OCI-LY3 (cell line): ENCODE measurements at regions not wholly inside any gene's neighbourhood (a gene's known extent, or its start where the extent isn't known, plus 50 kb on each side); places are given as distances from the start of the nearest gene placed in this dataset.

Source experiments
- H2AFZ ChIP-seq: fragments of 200-600, 300-600 bp; shearing (Covaris generic); 2 replicates; pipeline ENCODE4 v1.6.0; 2014; ENCODE audit warnings: antibody characterized with exemption, low read depth, low read length
- H3K27ac ChIP-seq: fragments of 200-600, 300-600 bp; sonication (generic); 2 replicates; pipeline ENCODE4 v1.5.1; 2014; ENCODE audit warnings: mild to moderate bottlenecking, low read length, moderate library complexity, mixed read lengths
- H3K27me3 ChIP-seq: fragments of 200-600, 300-600 bp; sonication (generic); 2 replicates; pipeline ENCODE4 v1.6.1; 2014; ENCODE audit warnings: low read depth, low read length, mixed read lengths
- H3K36me3 ChIP-seq: fragments of 200-600, 300-600 bp; sonication (generic); replicated peaks from 2 replicates; pipeline ENCODE3; 2014; ENCODE audit warnings: low read depth, low read length, mixed read lengths
- H3K4me1 ChIP-seq: fragments of 300-600, 200-600 bp; sonication (generic); 2 replicates; pipeline ENCODE4 v1.6.1; 2014; ENCODE audit warnings: low read length, mixed read lengths
- H3K4me2 ChIP-seq: fragments of 200-600, 300-600 bp; sonication (generic); 2 replicates; pipeline ENCODE4 v1.6.1; 2014; ENCODE audit warnings: low read length, mixed read lengths
- H3K4me3 ChIP-seq: fragments of 300-600, 200-600 bp; sonication (generic); 2 replicates; pipeline ENCODE4 v1.5.1; 2014; ENCODE audit warnings: antibody characterized with exemption, mild to moderate bottlenecking, low read length, moderate library complexity
- H3K79me2 ChIP-seq: fragments of 300-600, 200-600 bp; shearing (Covaris generic); 2 replicates; pipeline ENCODE4 v1.6.1; 2014; ENCODE audit warnings: mild to moderate bottlenecking, low read length, mixed read lengths
- H3K9ac ChIP-seq: fragments of 300-600, 200-600 bp; shearing (Covaris generic); 2 replicates; pipeline ENCODE4 v1.6.0; 2014; ENCODE audit warnings: mild to moderate bottlenecking, low read length, moderate library complexity
- H3K9me3 ChIP-seq: fragments of 200-600, 300-600 bp; shearing (Covaris generic); 2 replicates; pipeline ENCODE4 v1.6.1; 2014; ENCODE audit warnings: low read length, mixed read lengths; ENCODE audit not compliant: insufficient read depth
- H4K20me1 ChIP-seq: fragments of 200-600, 300-600 bp; sonication (generic); 2 replicates; pipeline ENCODE4 v1.6.1; 2016; ENCODE audit warnings: low read length, mixed read lengths; ENCODE audit not compliant: insufficient read depth
- EZH2phosphoT487 ChIP-seq: fragments of 200-600 bp; shearing (Covaris generic); IDR thresholded peaks from 2 replicates; pipeline ENCODE4 v1.6.1; 2018; ENCODE audit warnings: antibody characterized with exemption, mixed run types, low read depth
- TF ChIP-seq, protein P1 (sequence below): fragments of 200-600, 300-600 bp; sonication (generic); IDR thresholded peaks from 2 replicates; pipeline ENCODE4 v1.5.1; 2014; ENCODE audit warnings: antibody characterized with exemption, low read length, low read depth

GRCh38 chr10:85204814-85205213 lies 876.4 kb downstream of the CCSER2 start:
- Histone ChIP-seq H3K36me3 (no peaks in the 10 kb centered on the region), H4K20me1 (no peaks in the 10 kb centered on the region), H3K9me3 (no peaks in the 10 kb centered on the region), H3K4me2 (no peak overlapping the region), H3K4me1 (no peaks in the 10 kb centered on the region), H3K9ac (no peak overlapping the region), H3K4me3 (no peak overlapping the region), H3K79me2 (no peaks in the 10 kb centered on the region), H2AFZ (no peak overlapping the region), H3K27ac (no peak overlapping the region), H3K27me3 (no peaks in the 10 kb centered on the region)
- TF ChIP-seq, protein P1, sequence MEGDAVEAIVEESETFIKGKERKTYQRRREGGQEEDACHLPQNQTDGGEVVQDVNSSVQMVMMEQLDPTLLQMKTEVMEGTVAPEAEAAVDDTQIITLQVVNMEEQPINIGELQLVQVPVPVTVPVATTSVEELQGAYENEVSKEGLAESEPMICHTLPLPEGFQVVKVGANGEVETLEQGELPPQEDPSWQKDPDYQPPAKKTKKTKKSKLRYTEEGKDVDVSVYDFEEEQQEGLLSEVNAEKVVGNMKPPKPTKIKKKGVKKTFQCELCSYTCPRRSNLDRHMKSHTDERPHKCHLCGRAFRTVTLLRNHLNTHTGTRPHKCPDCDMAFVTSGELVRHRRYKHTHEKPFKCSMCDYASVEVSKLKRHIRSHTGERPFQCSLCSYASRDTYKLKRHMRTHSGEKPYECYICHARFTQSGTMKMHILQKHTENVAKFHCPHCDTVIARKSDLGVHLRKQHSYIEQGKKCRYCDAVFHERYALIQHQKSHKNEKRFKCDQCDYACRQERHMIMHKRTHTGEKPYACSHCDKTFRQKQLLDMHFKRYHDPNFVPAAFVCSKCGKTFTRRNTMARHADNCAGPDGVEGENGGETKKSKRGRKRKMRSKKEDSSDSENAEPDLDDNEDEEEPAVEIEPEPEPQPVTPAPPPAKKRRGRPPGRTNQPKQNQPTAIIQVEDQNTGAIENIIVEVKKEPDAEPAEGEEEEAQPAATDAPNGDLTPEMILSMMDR, result no peak
- no peak for TF ChIP-seq EZH2phosphoT487

DNA sequence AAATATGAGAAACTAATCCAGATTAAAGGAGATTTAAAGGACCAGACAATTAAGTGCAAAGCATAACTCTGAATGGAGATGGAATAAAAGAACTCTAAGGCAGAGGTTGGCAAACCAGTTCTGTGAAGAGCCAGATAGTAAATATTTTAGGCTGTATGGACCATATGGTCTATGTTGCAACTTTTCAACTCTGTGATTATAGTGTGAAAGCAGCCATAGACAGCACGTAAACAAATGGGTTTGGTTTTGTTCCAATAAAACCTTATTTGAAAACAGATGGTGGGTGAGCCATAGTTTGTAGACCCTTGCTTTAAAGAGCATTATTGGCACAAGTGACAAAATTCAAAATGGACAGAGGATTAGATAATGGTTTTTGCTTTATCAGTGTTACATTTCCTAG lies 884.1 kb downstream of the CCSER2 start:
- Histone ChIP-seq H3K27me3 (no peaks in the 10 kb centered on the region), H4K20me1 (no peaks in the 10 kb centered on the region), H2AFZ (no peak overlapping the region), H3K79me2 (no peaks in the 10 kb centered on the region), H3K36me3 (no peaks in the 10 kb centered on the region), H3K9ac (no peak overlapping the region), H3K4me2 (no peak overlapping the region), H3K9me3 (no peaks in the 10 kb centered on the region), H3K4me1 (no peaks in the 10 kb centered on the region), H3K27ac (no peak overlapping the region), H3K4me3 (no peak overlapping the region)
- TF ChIP-seq, protein P1, result no peak
- no peak for TF ChIP-seq EZH2phosphoT487

DNA sequence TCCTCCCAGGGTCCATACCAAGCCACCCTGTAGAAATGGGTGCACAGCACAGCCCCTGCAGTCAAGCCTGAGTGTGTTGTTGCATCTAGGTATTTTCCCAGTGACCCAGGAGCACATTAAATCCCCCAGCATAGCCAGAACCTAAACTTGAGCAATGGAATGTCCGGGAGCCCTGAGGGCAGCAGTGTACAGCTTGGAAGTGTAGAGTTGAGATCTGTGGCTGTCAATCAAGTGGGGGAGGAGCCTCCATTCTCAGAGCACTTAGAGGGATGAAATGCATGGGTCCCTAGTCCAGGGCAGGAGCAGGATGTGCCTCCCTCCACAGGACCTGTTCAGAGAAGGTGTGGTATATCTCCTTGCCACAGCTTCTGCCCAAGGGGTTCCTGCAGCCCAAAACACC lies 885.1 kb downstream of the CCSER2 start:
- no peaks in the 10 kb centered on the region for H3K4me1 ChIP-seq

GRCh38 chr10:85222300-85222699 lies 893.9 kb downstream of the CCSER2 start:
- Histone ChIP-seq H3K36me3 (no peaks in the 10 kb centered on the region), H3K79me2 (no peaks in the 10 kb centered on the region), H3K4me1 (no peaks in the 10 kb centered on the region), H3K9me3 (no peaks in the 10 kb centered on the region), H3K4me3 (no peak overlapping the region), H3K4me2 (no peak overlapping the region), H4K20me1 (no peaks in the 10 kb centered on the region), H3K27ac (no peak overlapping the region), H3K27me3 (no peaks in the 10 kb centered on the region), H2AFZ (no peak overlapping the region), H3K9ac (no peak overlapping the region)
- TF ChIP-seq EZH2phosphoT487, result no peak
- TF ChIP-seq, protein P1, result no peak

More for the DNA sequence above, 885.1 kb downstream of the CCSER2 start:
- Histone ChIP-seq H3K36me3 (no peaks in the 10 kb centered on the region), H4K20me1 (no peaks in the 10 kb centered on the region), H3K9ac (no peak overlapping the region), H3K4me3 (no peak overlapping the region), H3K27ac (no peak overlapping the region), H3K27me3 (no peaks in the 10 kb centered on the region), H3K79me2 (no peaks in the 10 kb centered on the region), H3K9me3 (no peaks in the 10 kb centered on the region), H3K4me2 (no peak overlapping the region), H2AFZ (no peak overlapping the region)
- TF ChIP-seq, protein P1, result no peak
- no peak for TF ChIP-seq EZH2phosphoT487
